ENCODE measurements at regions not wholly inside any gene's neighbourhood (a gene's known extent, or its start where the extent isn't known, plus 50 kb on each side); places are given as distances from the start of the nearest gene placed in this dataset.

- Histone ChIP-seq H3K4me1 (ENCODE audit: control insufficient read depth in 1 of 2, insufficient read depth in 2 of 2, low read length in 2 of 2) (peaks cover 5 to 8% of the 10 kb centered on the region in 2 donors), H3K4me3 (ENCODE audit: low read depth in 1 of 2, low read length in 2 of 2) (no peak overlapping the region), H3K36me3 (ENCODE audit: control insufficient read depth in 1 of 2, insufficient read depth in 2 of 2, low read length in 2 of 2) (no peaks in the 10 kb centered on the region), H3K9me3 (ENCODE audit: control insufficient read depth in 1 of 2, low read length in 2 of 2) (no peaks in the 10 kb centered on the region), H3K9ac (ENCODE audit: low read depth in 1 of 2, low read length in 2 of 2) (no peak overlapping the region), H3K27me3 (ENCODE audit: control insufficient read depth in 1 of 2, insufficient read depth in 2 of 2, low read length in 2 of 2) (no peaks in the 10 kb centered on the region), H3K27ac (ENCODE audit: low read depth, low read length) (no peak overlapping the region)
Measured at GRCh38 chr2:234823196-234823876, 128.5 kb upstream of the SH3BP4 start.

- H3K9ac ChIP-seq (ENCODE audit: low read depth in 1 of 2, low read length in 2 of 2): no peak overlapping the region
- H3K9me3 ChIP-seq (ENCODE audit: control insufficient read depth in 1 of 2, low read length in 2 of 2): no peaks in the 10 kb centered on the region
- no peak overlapping the region for H3K4me3 ChIP-seq (ENCODE audit: low read depth in 1 of 2, low read length in 2 of 2)
- H3K27me3 ChIP-seq (ENCODE audit: control insufficient read depth in 1 of 2, insufficient read depth in 2 of 2, low read length in 2 of 2): no peaks in the 10 kb centered on the region
- H3K4me1 ChIP-seq (ENCODE audit: control insufficient read depth in 1 of 2, insufficient read depth in 2 of 2, low read length in 2 of 2): peaks cover 0 to 4% of the 10 kb centered on the region in 2 donors
- H3K27ac ChIP-seq (ENCODE audit: low read depth, low read length): no peak overlapping the region
- H3K36me3 ChIP-seq (ENCODE audit: control insufficient read depth in 1 of 2, insufficient read depth in 2 of 2, low read length in 2 of 2): no peaks in the 10 kb centered on the region
Measured at GRCh38 chr2:234821946-234822475, 129.8 kb upstream of the SH3BP4 start.

- Histone ChIP-seq H3K27me3 (ENCODE audit: control insufficient read depth in 1 of 2, insufficient read depth in 2 of 2, low read length in 2 of 2) (no peaks in the 10 kb centered on the region), H3K27ac (ENCODE audit: low read depth, low read length) (no peak overlapping the region), H3K9me3 (ENCODE audit: control insufficient read depth in 1 of 2, low read length in 2 of 2) (no peaks in the 10 kb centered on the region), H3K4me3 (ENCODE audit: low read depth in 1 of 2, low read length in 2 of 2) (no peak overlapping the region), H3K36me3 (ENCODE audit: control insufficient read depth in 1 of 2, insufficient read depth in 2 of 2, low read length in 2 of 2) (no peaks in the 10 kb centered on the region), H3K9ac (ENCODE audit: low read depth in 1 of 2, low read length in 2 of 2) (no peak overlapping the region), H3K4me1 (ENCODE audit: control insufficient read depth in 1 of 2, insufficient read depth in 2 of 2, low read length in 2 of 2) (peaks cover 0 to 1% of the 10 kb centered on the region in 2 donors)
Measured at GRCh38 chr2:234818937-234819336, 132.9 kb upstream of the SH3BP4 start.

GRCh38 chr2:234816491-234816890, 135.3 kb upstream of the SH3BP4 start:
- H3K27ac ChIP-seq (ENCODE audit: low read depth, low read length): no peak overlapping the region
- no peak overlapping the region for H3K9ac ChIP-seq (ENCODE audit: low read depth in 1 of 2, low read length in 2 of 2)
- no peak overlapping the region for H3K4me3 ChIP-seq (ENCODE audit: low read depth in 1 of 2, low read length in 2 of 2)
- H3K27me3 ChIP-seq (ENCODE audit: control insufficient read depth in 1 of 2, insufficient read depth in 2 of 2, low read length in 2 of 2): no peaks in the 10 kb centered on the region
- no peaks in the 10 kb centered on the region for H3K36me3 ChIP-seq (ENCODE audit: control insufficient read depth in 1 of 2, insufficient read depth in 2 of 2, low read length in 2 of 2)
- no peaks in the 10 kb centered on the region for H3K4me1 ChIP-seq (ENCODE audit: control insufficient read depth in 1 of 2, insufficient read depth in 2 of 2, low read length in 2 of 2)
- no peaks in the 10 kb centered on the region for H3K9me3 ChIP-seq (ENCODE audit: control insufficient read depth in 1 of 2, low read length in 2 of 2)

- Histone ChIP-seq H3K9me3 (ENCODE audit: control insufficient read depth in 1 of 2, low read length in 2 of 2) (no peaks in the 10 kb centered on the region), H3K27me3 (ENCODE audit: control insufficient read depth in 1 of 2, insufficient read depth in 2 of 2, low read length in 2 of 2) (no peaks in the 10 kb centered on the region), H3K4me3 (ENCODE audit: low read depth in 1 of 2, low read length in 2 of 2) (no peak overlapping the region), H3K4me1 (ENCODE audit: control insufficient read depth in 1 of 2, insufficient read depth in 2 of 2, low read length in 2 of 2) (no peaks in the 10 kb centered on the region), H3K9ac (ENCODE audit: low read depth in 1 of 2, low read length in 2 of 2) (no peak overlapping the region), H3K36me3 (ENCODE audit: control insufficient read depth in 1 of 2, insufficient read depth in 2 of 2, low read length in 2 of 2) (no peaks in the 10 kb centered on the region), H3K27ac (ENCODE audit: low read depth, low read length) (no peak overlapping the region)
Measured at GRCh38 chr2:234816056-234816455, 135.8 kb upstream of the SH3BP4 start.

GRCh38 chr2:234814374-234814773, 137.4 kb upstream of the SH3BP4 start:
- no peaks in the 10 kb centered on the region for H3K9me3 ChIP-seq (ENCODE audit: control insufficient read depth in 1 of 2, low read length in 2 of 2)
- H3K36me3 ChIP-seq (ENCODE audit: control insufficient read depth in 1 of 2, insufficient read depth in 2 of 2, low read length in 2 of 2): no peaks in the 10 kb centered on the region
- no peak overlapping the region for H3K27ac ChIP-seq (ENCODE audit: low read depth, low read length)
- no peak overlapping the region for H3K4me3 ChIP-seq (ENCODE audit: low read depth in 1 of 2, low read length in 2 of 2)
- no peaks in the 10 kb centered on the region for H3K27me3 ChIP-seq (ENCODE audit: control insufficient read depth in 1 of 2, insufficient read depth in 2 of 2, low read length in 2 of 2)
- H3K9ac ChIP-seq (ENCODE audit: low read depth in 1 of 2, low read length in 2 of 2): no peak overlapping the region
- H3K4me1 ChIP-seq (ENCODE audit: control insufficient read depth in 1 of 2, insufficient read depth in 2 of 2, low read length in 2 of 2): no peaks in the 10 kb centered on the region

- Histone ChIP-seq H3K36me3 (ENCODE audit: control insufficient read depth in 1 of 2, insufficient read depth in 2 of 2, low read length in 2 of 2) (no peaks in the 10 kb centered on the region), H3K9me3 (ENCODE audit: control insufficient read depth in 1 of 2, low read length in 2 of 2) (no peaks in the 10 kb centered on the region), H3K27ac (ENCODE audit: low read depth, low read length) (no peak overlapping the region), H3K9ac (ENCODE audit: low read depth in 1 of 2, low read length in 2 of 2) (no peak overlapping the region), H3K4me1 (ENCODE audit: control insufficient read depth in 1 of 2, insufficient read depth in 2 of 2, low read length in 2 of 2) (no peaks in the 10 kb centered on the region), H3K4me3 (ENCODE audit: low read depth in 1 of 2, low read length in 2 of 2) (no peak overlapping the region), H3K27me3 (ENCODE audit: control insufficient read depth in 1 of 2, insufficient read depth in 2 of 2, low read length in 2 of 2) (no peaks in the 10 kb centered on the region)
Measured at GRCh38 chr2:234812851-234813250, 139.0 kb upstream of the SH3BP4 start.

- Histone ChIP-seq H3K36me3 (ENCODE audit: control insufficient read depth in 1 of 2, insufficient read depth in 2 of 2, low read length in 2 of 2) (no peaks in the 10 kb centered on the region), H3K9me3 (ENCODE audit: control insufficient read depth in 1 of 2, low read length in 2 of 2) (peaks cover 0 to 5% of the 10 kb centered on the region in 2 donors), H3K27me3 (ENCODE audit: control insufficient read depth in 1 of 2, insufficient read depth in 2 of 2, low read length in 2 of 2) (no peaks in the 10 kb centered on the region), H3K9ac (ENCODE audit: low read depth in 1 of 2, low read length in 2 of 2) (no peak overlapping the region), H3K27ac (ENCODE audit: low read depth, low read length) (no peak overlapping the region), H3K4me3 (ENCODE audit: low read depth in 1 of 2, low read length in 2 of 2) (no peak overlapping the region), H3K4me1 (ENCODE audit: control insufficient read depth in 1 of 2, insufficient read depth in 2 of 2, low read length in 2 of 2) (no peaks in the 10 kb centered on the region)
Measured at GRCh38 chr2:234808907-234809306, 142.9 kb upstream of the SH3BP4 start.

- no peak overlapping the region for H3K27ac ChIP-seq (ENCODE audit: low read depth, low read length)
- H3K9ac ChIP-seq (ENCODE audit: low read depth in 1 of 2, low read length in 2 of 2): no peak overlapping the region
- no peaks in the 10 kb centered on the region for H3K36me3 ChIP-seq (ENCODE audit: control insufficient read depth in 1 of 2, insufficient read depth in 2 of 2, low read length in 2 of 2)
- no peaks in the 10 kb centered on the region for H3K27me3 ChIP-seq (ENCODE audit: control insufficient read depth in 1 of 2, insufficient read depth in 2 of 2, low read length in 2 of 2)
- no peaks in the 10 kb centered on the region for H3K4me1 ChIP-seq (ENCODE audit: control insufficient read depth in 1 of 2, insufficient read depth in 2 of 2, low read length in 2 of 2)
- no peak overlapping the region for H3K4me3 ChIP-seq (ENCODE audit: low read depth in 1 of 2, low read length in 2 of 2)
- peaks cover 0 to 7% of the 10 kb centered on the region in 2 donors for H3K9me3 ChIP-seq (ENCODE audit: control insufficient read depth in 1 of 2, low read length in 2 of 2)
Measured at GRCh38 chr2:234806818-234807217, 145.0 kb upstream of the SH3BP4 start.

GRCh38 chr2:234805836-234806235, 146.0 kb upstream of the SH3BP4 start:
- H3K36me3 ChIP-seq (ENCODE audit: control insufficient read depth in 1 of 2, insufficient read depth in 2 of 2, low read length in 2 of 2): no peaks in the 10 kb centered on the region
- H3K27me3 ChIP-seq (ENCODE audit: control insufficient read depth in 1 of 2, insufficient read depth in 2 of 2, low read length in 2 of 2): no peaks in the 10 kb centered on the region
- H3K9ac ChIP-seq (ENCODE audit: low read depth in 1 of 2, low read length in 2 of 2): no peak overlapping the region
- peaks cover 0 to 7% of the 10 kb centered on the region in 2 donors for H3K9me3 ChIP-seq (ENCODE audit: control insufficient read depth in 1 of 2, low read length in 2 of 2)
- H3K4me1 ChIP-seq (ENCODE audit: control insufficient read depth in 1 of 2, insufficient read depth in 2 of 2, low read length in 2 of 2): no peaks in the 10 kb centered on the region
- H3K4me3 ChIP-seq (ENCODE audit: low read depth in 1 of 2, low read length in 2 of 2): no peak overlapping the region
- no peak overlapping the region for H3K27ac ChIP-seq (ENCODE audit: low read depth, low read length)
